ENCODE measurements at regions not wholly inside any gene's neighbourhood (a gene's known extent, or its start where the extent isn't known, plus 50 kb on each side); places are given as distances from the start of the nearest gene placed in this dataset.

DNA sequence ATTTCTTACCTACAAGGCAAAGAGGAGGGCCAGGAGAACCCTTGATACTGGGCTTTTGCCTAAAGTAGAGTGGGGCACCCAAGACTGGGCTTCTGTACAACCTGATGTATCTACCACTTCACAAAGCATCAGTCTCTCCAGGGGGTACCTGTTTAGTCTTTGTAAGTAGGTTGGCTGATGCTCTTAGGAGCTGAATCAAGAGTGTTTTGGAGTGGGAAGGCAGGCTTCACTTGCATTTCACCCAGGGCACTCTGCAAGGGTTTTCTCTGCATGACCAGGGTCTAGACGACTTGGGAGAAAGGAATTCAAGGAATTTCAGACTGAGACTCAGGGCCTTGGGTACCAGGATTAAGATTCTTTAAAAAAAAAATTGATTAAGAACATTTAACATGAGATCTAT, 361.5 kb downstream of the RFC3 start:
- Histone ChIP-seq H3K9me3 (ENCODE audit: control insufficient read depth in 4 of 4, low read length in 3 of 4) (no peaks in the 10 kb centered on the region), H3K9ac (ENCODE audit: low read depth in 1 of 2, low read length in 2 of 2) (no peak overlapping the region), H3K4me3 (ENCODE audit: low read depth in 1 of 3, low read length in 3 of 3) (no peak overlapping the region), H3K36me3 (ENCODE audit: control insufficient read depth in 4 of 4, insufficient read depth in 3 of 4, low read depth in 1 of 4, low read length in 3 of 4) (no peaks in the 10 kb centered on the region), H3K27ac (ENCODE audit: low read depth in 1 of 2, low read length in 2 of 2) (no peak overlapping the region), H3K4me1 (ENCODE audit: control insufficient read depth in 4 of 4, insufficient read depth in 4 of 4, low read length in 3 of 4) (no peaks in the 10 kb centered on the region), H3K27me3 (ENCODE audit: control insufficient read depth in 4 of 4, insufficient read depth in 4 of 4, low read length in 3 of 4) (peaks cover 0 to 5% (median 2%) of the 10 kb centered on the region in 4 donors)
- 38% methylated on average over 1 of the region's 1 CpG for WGBS
- TF ChIP-seq MAX (IDR thresholded peaks at IDR 0.05) = no peak
- no peak for TF ChIP-seq EGR1 (IDR thresholded peaks at IDR 0.05; ENCODE audit: low read depth in 2 of 2)
- no peak for TF ChIP-seq HNF4A (conservative IDR thresholded peaks at IDR 0.05)
- TF ChIP-seq RXRA (IDR thresholded peaks at IDR 0.05) = no peak
- TF ChIP-seq RAD21 (IDR thresholded peaks at IDR 0.05) = no peak
- TF ChIP-seq FOXA1 (IDR thresholded peaks at IDR 0.05) = no peak
- TF ChIP-seq, protein P1, sequence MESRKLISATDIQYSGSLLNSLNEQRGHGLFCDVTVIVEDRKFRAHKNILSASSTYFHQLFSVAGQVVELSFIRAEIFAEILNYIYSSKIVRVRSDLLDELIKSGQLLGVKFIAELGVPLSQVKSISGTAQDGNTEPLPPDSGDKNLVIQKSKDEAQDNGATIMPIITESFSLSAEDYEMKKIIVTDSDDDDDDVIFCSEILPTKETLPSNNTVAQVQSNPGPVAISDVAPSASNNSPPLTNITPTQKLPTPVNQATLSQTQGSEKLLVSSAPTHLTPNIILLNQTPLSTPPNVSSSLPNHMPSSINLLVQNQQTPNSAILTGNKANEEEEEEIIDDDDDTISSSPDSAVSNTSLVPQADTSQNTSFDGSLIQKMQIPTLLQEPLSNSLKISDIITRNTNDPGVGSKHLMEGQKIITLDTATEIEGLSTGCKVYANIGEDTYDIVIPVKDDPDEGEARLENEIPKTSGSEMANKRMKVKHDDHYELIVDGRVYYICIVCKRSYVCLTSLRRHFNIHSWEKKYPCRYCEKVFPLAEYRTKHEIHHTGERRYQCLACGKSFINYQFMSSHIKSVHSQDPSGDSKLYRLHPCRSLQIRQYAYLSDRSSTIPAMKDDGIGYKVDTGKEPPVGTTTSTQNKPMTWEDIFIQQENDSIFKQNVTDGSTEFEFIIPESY (IDR thresholded peaks at IDR 0.05) = no peak
- TF ChIP-seq YY1 (IDR thresholded peaks at IDR 0.05) = no peak
- TF ChIP-seq GABPA (IDR thresholded peaks at IDR 0.05 in 1 of 2, conservative IDR thresholded peaks at IDR 0.05 in 1 of 2) = no peak
- TF ChIP-seq HNF4G (IDR thresholded peaks at IDR 0.05) = no peak
- TF ChIP-seq FOXA2 (IDR thresholded peaks at IDR 0.05) = no peak
- TF ChIP-seq NR2F2 (IDR thresholded peaks at IDR 0.05) = no peak
- TF ChIP-seq, protein P2, sequence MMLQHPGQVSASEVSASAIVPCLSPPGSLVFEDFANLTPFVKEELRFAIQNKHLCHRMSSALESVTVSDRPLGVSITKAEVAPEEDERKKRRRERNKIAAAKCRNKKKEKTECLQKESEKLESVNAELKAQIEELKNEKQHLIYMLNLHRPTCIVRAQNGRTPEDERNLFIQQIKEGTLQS (IDR thresholded peaks at IDR 0.05) = no peak
- no peak for TF ChIP-seq SP1 (IDR thresholded peaks at IDR 0.05)
- TF ChIP-seq REST (IDR thresholded peaks at IDR 0.05) = no peak
- TF ChIP-seq JUND (IDR thresholded peaks at IDR 0.05) = no peak
- TF ChIP-seq TAF1 (conservative IDR thresholded peaks at IDR 0.05) = no peak
- DNase-seq (ENCODE audit: low spot score) = no peak

DNA sequence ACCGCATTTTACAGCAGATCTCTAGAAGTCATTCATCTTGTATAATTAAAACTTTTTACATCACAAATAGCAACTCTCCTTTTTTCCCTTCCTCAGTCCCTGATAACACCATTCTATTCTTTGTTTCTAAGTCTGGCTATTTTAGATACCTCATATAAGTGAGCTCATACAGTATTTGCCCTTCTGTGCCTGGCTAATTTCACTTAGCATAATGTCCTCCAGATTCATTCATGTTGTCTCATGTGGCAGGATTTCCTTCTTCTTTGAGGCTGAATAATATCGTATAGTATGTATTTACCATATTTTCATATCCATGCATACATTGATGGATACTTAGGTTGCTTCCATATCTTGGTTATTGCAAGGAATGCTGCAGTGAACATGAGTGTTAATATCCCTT, 362.0 kb downstream of the RFC3 start:
- no peaks in the 10 kb centered on the region for H3K36me3 ChIP-seq (ENCODE audit: control insufficient read depth in 4 of 4, insufficient read depth in 3 of 4, low read depth in 1 of 4, low read length in 3 of 4)
- no peaks in the 10 kb centered on the region for H3K4me1 ChIP-seq (ENCODE audit: control insufficient read depth in 4 of 4, insufficient read depth in 4 of 4, low read length in 3 of 4)
- peak overlapping the region in 1 of 2 donors; percentile 6 for H3K9ac ChIP-seq (ENCODE audit: low read depth in 1 of 2, low read length in 2 of 2)
- H3K27me3 ChIP-seq (ENCODE audit: control insufficient read depth in 4 of 4, insufficient read depth in 4 of 4, low read length in 3 of 4) = peaks cover 0 to 5% (median 2%) of the 10 kb centered on the region in 4 donors
- H3K9me3 ChIP-seq (ENCODE audit: control insufficient read depth in 4 of 4, low read length in 3 of 4) = no peaks in the 10 kb centered on the region
- DNase-seq (ENCODE audit: low spot score) = no peak
- no peak overlapping the region for H3K27ac ChIP-seq (ENCODE audit: low read depth in 1 of 2, low read length in 2 of 2)
- no peak overlapping the region for H3K4me3 ChIP-seq (ENCODE audit: low read depth in 1 of 3, low read length in 3 of 3)
- 89% methylated on average over 2 of the region's 2 CpGs for WGBS
- TF ChIP-seq, protein P3, sequence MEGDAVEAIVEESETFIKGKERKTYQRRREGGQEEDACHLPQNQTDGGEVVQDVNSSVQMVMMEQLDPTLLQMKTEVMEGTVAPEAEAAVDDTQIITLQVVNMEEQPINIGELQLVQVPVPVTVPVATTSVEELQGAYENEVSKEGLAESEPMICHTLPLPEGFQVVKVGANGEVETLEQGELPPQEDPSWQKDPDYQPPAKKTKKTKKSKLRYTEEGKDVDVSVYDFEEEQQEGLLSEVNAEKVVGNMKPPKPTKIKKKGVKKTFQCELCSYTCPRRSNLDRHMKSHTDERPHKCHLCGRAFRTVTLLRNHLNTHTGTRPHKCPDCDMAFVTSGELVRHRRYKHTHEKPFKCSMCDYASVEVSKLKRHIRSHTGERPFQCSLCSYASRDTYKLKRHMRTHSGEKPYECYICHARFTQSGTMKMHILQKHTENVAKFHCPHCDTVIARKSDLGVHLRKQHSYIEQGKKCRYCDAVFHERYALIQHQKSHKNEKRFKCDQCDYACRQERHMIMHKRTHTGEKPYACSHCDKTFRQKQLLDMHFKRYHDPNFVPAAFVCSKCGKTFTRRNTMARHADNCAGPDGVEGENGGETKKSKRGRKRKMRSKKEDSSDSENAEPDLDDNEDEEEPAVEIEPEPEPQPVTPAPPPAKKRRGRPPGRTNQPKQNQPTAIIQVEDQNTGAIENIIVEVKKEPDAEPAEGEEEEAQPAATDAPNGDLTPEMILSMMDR (IDR thresholded peaks at IDR 0.05; ENCODE audit: low read depth, low read length, missing input control) = no peak
- no peak for TF ChIP-seq MAX (IDR thresholded peaks at IDR 0.05)
- TF ChIP-seq EGR1 (IDR thresholded peaks at IDR 0.05; ENCODE audit: low read depth in 2 of 2) = no peak
- no peak for TF ChIP-seq TAF1 (conservative IDR thresholded peaks at IDR 0.05)
- no peak for TF ChIP-seq FOXA2 (IDR thresholded peaks at IDR 0.05)
- TF ChIP-seq YY1 (IDR thresholded peaks at IDR 0.05) = no peak
- TF ChIP-seq RAD21 (IDR thresholded peaks at IDR 0.05) = no peak
- no peak for TF ChIP-seq FOXA1 (IDR thresholded peaks at IDR 0.05)
- TF ChIP-seq SP1 (IDR thresholded peaks at IDR 0.05) = no peak
- TF ChIP-seq JUND (IDR thresholded peaks at IDR 0.05) = no peak
- TF ChIP-seq, protein P1 (IDR thresholded peaks at IDR 0.05) = no peak
- TF ChIP-seq NR2F2 (IDR thresholded peaks at IDR 0.05) = no peak
- TF ChIP-seq, protein P2 (IDR thresholded peaks at IDR 0.05) = no peak

All from liver (tissue), 8 donors.